ENCODE measurements at regions not wholly inside any gene's neighbourhood (a gene's known extent, or its start where the extent isn't known, plus 50 kb on each side); places are given as distances from the start of the nearest gene placed in this dataset.

DNA sequence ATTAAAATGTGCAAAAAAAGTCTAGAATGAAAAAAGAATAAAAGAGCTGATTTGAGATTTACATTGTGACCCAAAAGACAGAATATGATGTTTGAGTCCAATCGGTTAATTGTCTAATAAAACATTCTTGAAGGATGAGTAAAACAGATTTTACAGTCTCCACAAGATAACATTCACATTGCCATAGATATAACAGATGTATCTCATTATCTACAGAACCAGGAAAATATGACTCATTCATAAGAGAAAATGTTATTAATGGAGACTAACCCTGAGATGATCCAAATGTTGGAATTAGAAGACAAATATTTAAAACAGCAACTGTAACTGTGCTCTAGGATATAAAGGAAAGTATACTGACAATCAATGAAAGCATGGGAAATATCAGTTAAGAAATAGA is 141.7 kb downstream of the RFX6 start:
- Histone ChIP-seq H3K4me1 (ENCODE audit: insufficient read depth, poor library complexity, severe bottlenecking) (no peaks in the 10 kb centered on the region), H3K27me3 (ENCODE audit: insufficient read depth, poor library complexity, severe bottlenecking) (no peaks in the 10 kb centered on the region), H3K4me3 (ENCODE audit: severe bottlenecking) (no peak overlapping the region), H3K36me3 (ENCODE audit: low read depth) (no peaks in the 10 kb centered on the region), H3K9me3 (ENCODE audit: severe bottlenecking) (no peaks in the 10 kb centered on the region), H3K27ac (ENCODE audit: poor library complexity, severe bottlenecking) (no peak overlapping the region)
- DNase-seq (ENCODE audit: low spot score), result no peak
- no peak for ATAC-seq (ENCODE audit: low read depth)
- TF ChIP-seq, protein P1, sequence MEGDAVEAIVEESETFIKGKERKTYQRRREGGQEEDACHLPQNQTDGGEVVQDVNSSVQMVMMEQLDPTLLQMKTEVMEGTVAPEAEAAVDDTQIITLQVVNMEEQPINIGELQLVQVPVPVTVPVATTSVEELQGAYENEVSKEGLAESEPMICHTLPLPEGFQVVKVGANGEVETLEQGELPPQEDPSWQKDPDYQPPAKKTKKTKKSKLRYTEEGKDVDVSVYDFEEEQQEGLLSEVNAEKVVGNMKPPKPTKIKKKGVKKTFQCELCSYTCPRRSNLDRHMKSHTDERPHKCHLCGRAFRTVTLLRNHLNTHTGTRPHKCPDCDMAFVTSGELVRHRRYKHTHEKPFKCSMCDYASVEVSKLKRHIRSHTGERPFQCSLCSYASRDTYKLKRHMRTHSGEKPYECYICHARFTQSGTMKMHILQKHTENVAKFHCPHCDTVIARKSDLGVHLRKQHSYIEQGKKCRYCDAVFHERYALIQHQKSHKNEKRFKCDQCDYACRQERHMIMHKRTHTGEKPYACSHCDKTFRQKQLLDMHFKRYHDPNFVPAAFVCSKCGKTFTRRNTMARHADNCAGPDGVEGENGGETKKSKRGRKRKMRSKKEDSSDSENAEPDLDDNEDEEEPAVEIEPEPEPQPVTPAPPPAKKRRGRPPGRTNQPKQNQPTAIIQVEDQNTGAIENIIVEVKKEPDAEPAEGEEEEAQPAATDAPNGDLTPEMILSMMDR (IDR thresholded peaks at IDR 0.05; ENCODE audit: poor library complexity, severe bottlenecking), result no peak

GRCh38 chr6:117022774-117023173 is 145.7 kb downstream of the RFX6 start:
- Histone ChIP-seq H3K4me1 (ENCODE audit: insufficient read depth, poor library complexity, severe bottlenecking) (no peaks in the 10 kb centered on the region), H3K27me3 (ENCODE audit: insufficient read depth, poor library complexity, severe bottlenecking) (no peaks in the 10 kb centered on the region), H3K9me3 (ENCODE audit: severe bottlenecking) (no peaks in the 10 kb centered on the region), H3K4me3 (ENCODE audit: severe bottlenecking) (no peak overlapping the region), H3K36me3 (ENCODE audit: low read depth) (no peaks in the 10 kb centered on the region), H3K27ac (ENCODE audit: poor library complexity, severe bottlenecking) (no peak overlapping the region)
- DNase-seq (ENCODE audit: low spot score), result no peak
- no peak for ATAC-seq (ENCODE audit: low read depth)
- TF ChIP-seq, protein P1 (IDR thresholded peaks at IDR 0.05; ENCODE audit: poor library complexity, severe bottlenecking), result no peak

DNA sequence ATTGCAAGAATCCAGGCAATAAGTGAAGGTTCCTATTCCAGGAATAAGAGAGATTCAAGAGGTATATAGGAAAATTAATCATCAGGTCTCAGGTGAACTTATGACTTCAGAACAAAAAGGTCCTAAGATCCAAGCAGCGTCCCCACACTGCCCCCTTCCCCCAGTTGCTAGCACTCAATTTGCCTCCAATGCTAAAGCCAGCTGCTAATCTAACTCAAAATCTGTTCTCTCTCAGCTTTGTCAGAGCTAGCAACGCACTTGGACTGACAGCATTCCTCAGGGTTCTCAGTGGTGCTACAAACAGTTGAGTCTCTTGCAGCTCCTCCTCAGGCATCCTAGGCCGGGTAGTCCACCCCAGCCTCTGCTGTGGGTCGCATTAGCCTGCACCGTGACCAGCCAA is 148.3 kb downstream of the RFX6 start:
- Histone ChIP-seq H3K9me3 (ENCODE audit: severe bottlenecking) (no peaks in the 10 kb centered on the region), H3K27me3 (ENCODE audit: insufficient read depth, poor library complexity, severe bottlenecking) (no peaks in the 10 kb centered on the region), H3K4me1 (ENCODE audit: insufficient read depth, poor library complexity, severe bottlenecking) (no peaks in the 10 kb centered on the region), H3K4me3 (ENCODE audit: severe bottlenecking) (no peak overlapping the region), H3K27ac (ENCODE audit: poor library complexity, severe bottlenecking) (no peak overlapping the region), H3K36me3 (ENCODE audit: low read depth) (no peaks in the 10 kb centered on the region)
- ATAC-seq (ENCODE audit: low read depth), result no peak
- no peak for DNase-seq (ENCODE audit: low spot score)
- TF ChIP-seq, protein P1 (IDR thresholded peaks at IDR 0.05; ENCODE audit: poor library complexity, severe bottlenecking), result no peak

DNA sequence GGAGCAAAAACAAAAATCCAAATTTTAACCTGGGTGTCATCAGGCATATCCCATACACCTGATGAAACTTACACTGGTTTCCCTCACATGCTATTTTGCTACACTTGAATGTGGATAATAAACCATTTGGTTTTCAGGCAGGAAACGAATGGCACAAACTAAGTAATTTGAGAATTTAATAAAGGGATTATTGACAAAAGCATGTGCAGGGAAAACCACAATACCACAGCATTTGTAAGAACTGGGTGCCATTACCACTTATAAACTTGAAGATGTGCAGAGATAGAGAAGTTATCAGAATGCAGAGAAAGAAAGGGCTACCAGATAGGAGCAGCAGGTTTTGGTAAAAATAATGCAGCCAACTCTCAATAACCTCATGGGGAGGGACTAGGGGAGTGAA is 151.2 kb downstream of the RFX6 start:
- H3K27me3 ChIP-seq (ENCODE audit: insufficient read depth, poor library complexity, severe bottlenecking), result no peaks in the 10 kb centered on the region
- ATAC-seq (ENCODE audit: low read depth) (no peak), DNase-seq (ENCODE audit: low spot score) (no peak)
- H3K36me3 ChIP-seq (ENCODE audit: low read depth), result no peaks in the 10 kb centered on the region
- TF ChIP-seq, protein P1 (IDR thresholded peaks at IDR 0.05; ENCODE audit: poor library complexity, severe bottlenecking), result no peak
- H3K4me3 ChIP-seq (ENCODE audit: severe bottlenecking), result no peak overlapping the region
- H3K27ac ChIP-seq (ENCODE audit: poor library complexity, severe bottlenecking), result no peak overlapping the region
- H3K4me1 ChIP-seq (ENCODE audit: insufficient read depth, poor library complexity, severe bottlenecking), result no peaks in the 10 kb centered on the region
- no peaks in the 10 kb centered on the region for H3K9me3 ChIP-seq (ENCODE audit: severe bottlenecking)

DNA sequence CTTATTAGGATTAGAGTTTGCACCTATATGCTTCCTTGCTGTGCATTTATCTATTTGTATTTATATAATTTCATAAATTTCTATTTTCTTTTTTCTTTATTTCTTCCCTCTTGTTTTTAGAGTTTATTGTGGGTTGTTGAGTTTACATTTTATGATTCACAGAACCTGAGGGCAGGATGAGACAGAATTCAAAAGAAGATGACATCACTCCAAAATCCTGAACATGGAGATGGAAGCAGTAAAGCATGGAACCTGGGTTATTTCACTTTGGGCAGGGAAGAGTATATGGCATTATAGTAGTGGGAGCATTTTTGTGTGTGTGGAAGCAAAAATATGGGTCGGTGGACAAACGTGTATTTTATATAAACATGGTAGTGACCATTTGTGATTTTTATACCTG is 157.5 kb downstream of the RFX6 start:
- no peaks in the 10 kb centered on the region for H3K27me3 ChIP-seq (ENCODE audit: insufficient read depth, poor library complexity, severe bottlenecking)
- TF ChIP-seq, protein P1 (IDR thresholded peaks at IDR 0.05; ENCODE audit: poor library complexity, severe bottlenecking), result no peak
- no peaks in the 10 kb centered on the region for H3K36me3 ChIP-seq (ENCODE audit: low read depth)
- H3K9me3 ChIP-seq (ENCODE audit: severe bottlenecking), result no peaks in the 10 kb centered on the region
- no peaks in the 10 kb centered on the region for H3K4me1 ChIP-seq (ENCODE audit: insufficient read depth, poor library complexity, severe bottlenecking)
- ATAC-seq (ENCODE audit: low read depth), result no peak
- DNase-seq (ENCODE audit: low spot score), result no peak
- no peak overlapping the region for H3K27ac ChIP-seq (ENCODE audit: poor library complexity, severe bottlenecking)
- H3K4me3 ChIP-seq (ENCODE audit: severe bottlenecking), result no peak overlapping the region

All from RWPE2 (cell line).